H9 (cell line): ENCODE measurements at regions not wholly inside any gene's neighbourhood (a gene's known extent, or its start where the extent isn't known, plus 50 kb on each side); places are given as distances from the start of the nearest gene placed in this dataset.

Experiments used
- DNase-seq: peaks from one replicate; pipeline ENCODE4 v3.0.0-alpha.2; 2017
- H2AFZ ChIP-seq: one replicate; pipeline ENCODE4 v1.6.1; 2013; ENCODE audit warnings: mild to moderate bottlenecking, low read length, control low read depth, moderate library complexity
- H2AK5ac ChIP-seq: 2 replicates; pipeline ENCODE4 v1.6.1; 2013; ENCODE audit warnings: low read length, control low read depth, mixed read lengths; ENCODE audit not compliant: insufficient read length
- H2BK120ac ChIP-seq: one replicate; pipeline ENCODE4 v1.6.1; 2013; ENCODE audit warnings: low read depth, mild to moderate bottlenecking, low read length, control low read depth, inconsistent platforms; ENCODE audit not compliant: poor library complexity, severe bottlenecking
- H2BK12ac ChIP-seq: 2 replicates; pipeline ENCODE4 v1.6.1; 2013; ENCODE audit warnings: low read length, control low read depth, mixed read lengths, low read depth; ENCODE audit not compliant: insufficient read length
- H2BK15ac ChIP-seq: 2 replicates; pipeline ENCODE4 v1.6.1; 2013; ENCODE audit warnings: low read depth, low read length, control low read depth
- H2BK20ac ChIP-seq: one replicate; pipeline ENCODE4 v1.6.1; 2013; ENCODE audit warnings: low read depth, mild to moderate bottlenecking, low read length, control low read depth, inconsistent platforms; ENCODE audit not compliant: poor library complexity, severe bottlenecking
- H2BK5ac ChIP-seq: 2 replicates; pipeline ENCODE4 v1.6.1; 2013; ENCODE audit warnings: low read length, control low read depth, mixed read lengths; ENCODE audit not compliant: insufficient read length
- H3K14ac ChIP-seq: 2 replicates; pipeline ENCODE4 v1.6.1; 2013; ENCODE audit warnings: low read length, control low read depth; ENCODE audit not compliant: insufficient read depth
- H3K18ac ChIP-seq: 2 replicates; pipeline ENCODE4 v1.6.1; 2013; ENCODE audit warnings: low read depth, mild to moderate bottlenecking, mixed read lengths, low read length, control low read depth; ENCODE audit not compliant: insufficient read length
- H3K23ac ChIP-seq: 2 replicates; pipeline ENCODE4 v1.6.1; 2013; ENCODE audit warnings: low read length, control low read depth, mixed read lengths, low read depth; ENCODE audit not compliant: insufficient read length
- H3K23me2 ChIP-seq: 2 replicates; pipeline ENCODE4 v1.6.1; 2013; ENCODE audit warnings: low read depth, mild to moderate bottlenecking, mixed read lengths, low read length, control low read depth; ENCODE audit not compliant: insufficient read length, poor library complexity, severe bottlenecking
- H3K27ac ChIP-seq: 2 replicates; pipeline ENCODE4 v1.5.1; 2013; ENCODE audit warnings: low read length, control low read depth, mixed read lengths, low read depth; ENCODE audit not compliant: insufficient read length
- H3K27me3 ChIP-seq: 2 replicates; pipeline ENCODE4 v1.6.1; 2013; ENCODE audit warnings: low read length, control low read depth, inconsistent platforms; ENCODE audit not compliant: insufficient read depth
- H3K4ac ChIP-seq: 2 replicates; pipeline ENCODE4 v1.6.1; 2013; ENCODE audit warnings: low read depth, mild to moderate bottlenecking, control low read depth, inconsistent platforms, low read length, moderate library complexity
- H3K4me1 ChIP-seq: 2 replicates; pipeline ENCODE4 v1.6.1; 2013; ENCODE audit warnings: low read length, control low read depth, inconsistent platforms; ENCODE audit not compliant: insufficient read depth
- H3K4me2 ChIP-seq: 2 replicates; pipeline ENCODE4 v1.6.1; 2013; ENCODE audit warnings: low read length, control low read depth, mixed read lengths; ENCODE audit not compliant: insufficient read length, insufficient read depth
- H3K56ac ChIP-seq: 2 replicates; pipeline ENCODE4 v1.6.1; 2013; ENCODE audit warnings: low read depth, mild to moderate bottlenecking, mixed read lengths, low read length, control low read depth; ENCODE audit not compliant: insufficient read length
- H3K79me1 ChIP-seq: 2 replicates; pipeline ENCODE4 v1.6.1; 2013; ENCODE audit warnings: low read depth, mild to moderate bottlenecking, moderate library complexity, low read length, control low read depth, inconsistent platforms; ENCODE audit not compliant: insufficient read depth, poor library complexity, severe bottlenecking
- H3K79me2 ChIP-seq: 2 replicates; pipeline ENCODE4 v1.6.1; 2013; ENCODE audit warnings: low read length, control low read depth, inconsistent platforms; ENCODE audit not compliant: insufficient read depth
- H3K9ac ChIP-seq: 2 replicates; pipeline ENCODE4 v1.6.1; 2013; ENCODE audit warnings: low read length, control low read depth, mixed read lengths; ENCODE audit not compliant: insufficient read length; ENCODE audit errors: extremely low read depth
- H3K9me3 ChIP-seq: one replicate; pipeline ENCODE4 v1.6.1; 2013; ENCODE audit warnings: low read depth, low read length, inconsistent platforms; ENCODE audit not compliant: control insufficient read depth
- H3T11ph ChIP-seq: one replicate; pipeline ENCODE4 v1.6.1; 2013; ENCODE audit warnings: mild to moderate bottlenecking, low read length, control low read depth, inconsistent platforms
- H4K20me1 ChIP-seq: one replicate; pipeline ENCODE4 v1.6.1; 2013; ENCODE audit not compliant: control insufficient read depth, insufficient read length, insufficient read depth
- H4K5ac ChIP-seq: 2 replicates; pipeline ENCODE4 v1.6.1; 2013; ENCODE audit warnings: low read depth, mild to moderate bottlenecking, mixed read lengths, low read length, control low read depth; ENCODE audit not compliant: insufficient read length
- H4K8ac ChIP-seq: replicated peaks from 2 replicates; pipeline ENCODE4 v1.6.1; 2013; ENCODE audit warnings: low read length, control low read depth, mixed read lengths, low read depth; ENCODE audit not compliant: insufficient read length
- H4K91ac ChIP-seq: 2 replicates; pipeline ENCODE4 v1.6.1; 2013; ENCODE audit warnings: low read depth, mild to moderate bottlenecking, moderate library complexity, mixed read lengths, low read length, control low read depth; ENCODE audit not compliant: insufficient read length
- H3K27ac Mint-ChIP-seq, 3 experiments: 2 replicates in 2 of 3; 3 replicates in 1 of 3; pipeline ENCODE4 v1.8.0; 2020 to 2021; ENCODE audit warnings: mixed read lengths in 3 of 3, mild to moderate bottlenecking in 1 of 3, moderate library complexity in 1 of 3
- H3K27me3 Mint-ChIP-seq: 2 replicates; pipeline ENCODE4 v1.8.0; 2021; ENCODE audit warnings: low read depth, mild to moderate bottlenecking, moderate library complexity, mixed read lengths
- H3K36me3 Mint-ChIP-seq, 3 experiments: 2 replicates in 2 of 3; 3 replicates in 1 of 3; pipeline ENCODE4 v1.8.0; 2020 to 2021; ENCODE audit warnings: low read depth in 3 of 3, mixed read lengths in 3 of 3; ENCODE audit not compliant: insufficient read depth in 1 of 3
- H3K4me1 Mint-ChIP-seq, 2 experiments: 2 replicates each; pipeline ENCODE4 v1.8.0; 2020; ENCODE audit warnings: mixed read lengths in 2 of 2
- H3K4me3 Mint-ChIP-seq, 2 experiments: 2 replicates in 1 of 2; 3 replicates in 1 of 2; pipeline ENCODE4 v1.8.0; 2020 to 2021; ENCODE audit warnings: mild to moderate bottlenecking in 2 of 2, mixed read lengths in 2 of 2, moderate library complexity in 1 of 2
- H3K9me3 Mint-ChIP-seq, 2 experiments: 2 replicates in 1 of 2; 3 replicates in 1 of 2; pipeline ENCODE4 v1.8.0; 2020; ENCODE audit warnings: mild to moderate bottlenecking in 2 of 2, mixed read lengths in 2 of 2, moderate library complexity in 1 of 2
- CTCF ChIP-seq: fragments of 200-600 bp; sonication (generic); conservative IDR thresholded peaks from 3 replicates; pipeline ENCODE4 v1.8.0; 2021; ENCODE audit warnings: antibody characterized with exemption, mild to moderate bottlenecking

GRCh38 chr5:82849885-82850284, 227.3 kb downstream of the TMEM167A start:
- Histone ChIP-seq H3K9ac (no peak overlapping the region), H2BK20ac (no peak overlapping the region)
- peaks cover 4 to 8% of the 10 kb centered on the region in 2 experiments; a peak in 3 of 5 replicates for H3K9me3 Mint-ChIP-seq

More at GRCh38 chr5:82849885-82850284, 227.3 kb downstream of the TMEM167A start:
- H3K14ac ChIP-seq, result no peak overlapping the region
- TF ChIP-seq CTCF, result no peak
- H3K27me3 Mint-ChIP-seq, result no peaks in the 10 kb centered on the region; the same call in 1 of the 2 replicates
- H4K8ac ChIP-seq, result no peak overlapping the region
- H3K27ac ChIP-seq, result no peak overlapping the region
- no peaks in the 10 kb centered on the region for H3K27me3 ChIP-seq
- H2BK12ac ChIP-seq, result no peak overlapping the region
- H3K27ac Mint-ChIP-seq, result no peak overlapping the region
- peaks cover 0 to 10% (median 0%) of the 10 kb centered on the region in 3 experiments; a peak in 2 of 7 replicates for H3K36me3 Mint-ChIP-seq
- DNase-seq, result no peak
- H2AK5ac ChIP-seq, result no peak overlapping the region
- H3K56ac ChIP-seq, result no peak overlapping the region
- no peaks in the 10 kb centered on the region for H4K20me1 ChIP-seq
- H3K18ac ChIP-seq, result no peak overlapping the region
- H4K91ac ChIP-seq, result no peak overlapping the region
- no peak overlapping the region for H3K4me2 ChIP-seq
- no peak overlapping the region for H3K23ac ChIP-seq
- no peak overlapping the region for H4K5ac ChIP-seq
- H3K79me2 ChIP-seq, result no peaks in the 10 kb centered on the region
- no peaks in the 10 kb centered on the region; the same call in 1 of the 2 replicates for H3K4me1 ChIP-seq
- H3K79me1 ChIP-seq, result no peaks in the 10 kb centered on the region
- H3T11ph ChIP-seq, result no peak overlapping the region
- no peaks in the 10 kb centered on the region for H3K4me1 Mint-ChIP-seq
- H3K9me3 ChIP-seq, result no peaks in the 10 kb centered on the region
- no peaks in the 10 kb centered on the region for H3K23me2 ChIP-seq
- no peak overlapping the region for H2BK5ac ChIP-seq
- no peak overlapping the region for H2BK15ac ChIP-seq
- H3K4me3 Mint-ChIP-seq, result no peak overlapping the region
- no peak overlapping the region for H3K4ac ChIP-seq
- H2BK120ac ChIP-seq, result no peak overlapping the region
- H2AFZ ChIP-seq, result no peak overlapping the region
